Common myeloid progenitor, CD34-positive (primary cell): ENCODE measurements at regions not wholly inside any gene's neighbourhood (a gene's known extent, or its start where the extent isn't known, plus 50 kb on each side); places are given as distances from the start of the nearest gene placed in this dataset.

ENCODE experiments used
- CTCF ChIA-PET: fragments of 350-600 bp; sonication (Branson Sonifier 250); formaldehyde crosslinking; loops from one replicate; lab custom pipeline; 2021; ENCODE audit warnings: antibody characterized with exemption; lab: Charles Lee
- POLR2A ChIA-PET: fragments of 350-600 bp; sonication (Branson Sonifier 250); formaldehyde crosslinking; loops from one replicate; lab custom pipeline; 2021; ENCODE audit warnings: antibody characterized with exemption; lab: Charles Lee
- DNase-seq, 3 donors: peaks; one replicate each; pipeline versions ENCODE4 v3.0.0 to v3.0.0-alpha.2; 2013
- H3K27ac ChIP-seq, 2 experiments: 1 replicate in 1 of 2; 2 replicates in 1 of 2; pipeline ENCODE4 v1.7.0; 2013; ENCODE audit warnings: inconsistent platforms in 2 of 2, low read length in 2 of 2, mild to moderate bottlenecking in 2 of 2, low read depth in 1 of 2, moderate library complexity in 1 of 2; ENCODE audit not compliant: severe bottlenecking in 2 of 2, insufficient read depth in 1 of 2, poor library complexity in 1 of 2
- H3K27me3 ChIP-seq, 5 experiments: replicated peaks in 2 of 5; 1 replicate in 3 of 5; 2 replicates in 2 of 5; pipeline versions ENCODE4 v1.6.1 to v1.7.0; 2013; ENCODE audit warnings: low read length in 4 of 5, mild to moderate bottlenecking in 2 of 5, moderate library complexity in 2 of 5, inconsistent platforms in 1 of 5; ENCODE audit not compliant: insufficient read depth in 5 of 5, control insufficient read depth in 4 of 5
- H3K36me3 ChIP-seq, 4 experiments: 1 replicate in 2 of 4; 2 replicates in 2 of 4; pipeline versions ENCODE4 v1.6.1 to v1.7.0; 2013; ENCODE audit warnings: low read length in 3 of 4, control low read depth in 1 of 4, mild to moderate bottlenecking in 1 of 4; ENCODE audit not compliant: control insufficient read depth in 4 of 4, insufficient read depth in 4 of 4
- H3K4me1 ChIP-seq, 4 experiments: 1 replicate in 3 of 4; 2 replicates in 1 of 4; pipeline versions ENCODE4 v1.6.1 to v1.7.1; 2013; ENCODE audit warnings: low read length in 3 of 4, mild to moderate bottlenecking in 3 of 4, control low read depth in 1 of 4, inconsistent platforms in 1 of 4, moderate library complexity in 1 of 4; ENCODE audit not compliant: control insufficient read depth in 4 of 4, insufficient read depth in 4 of 4; ENCODE audit errors: control extremely low read depth in 1 of 4
- H3K4me3 ChIP-seq, 7 experiments: 1 replicate in 4 of 7; 2 replicates in 3 of 7; pipeline versions ENCODE4 v1.5.1 to v1.7.0; 2013; ENCODE audit warnings: mild to moderate bottlenecking in 7 of 7, low read length in 6 of 7, moderate library complexity in 6 of 7, inconsistent platforms in 2 of 7, low read depth in 2 of 7, control low read depth in 1 of 7; ENCODE audit not compliant: insufficient read depth in 4 of 7, control insufficient read depth in 1 of 7; ENCODE audit errors: extremely low read depth in 1 of 7
- H3K9me3 ChIP-seq, 5 experiments: 1 replicate in 4 of 5; 2 replicates in 1 of 5; pipeline versions ENCODE4 v1.6.1 to v1.7.1; 2013; ENCODE audit warnings: low read length in 4 of 5, mild to moderate bottlenecking in 2 of 5, inconsistent platforms in 1 of 5, low read depth in 1 of 5, moderate library complexity in 1 of 5; ENCODE audit not compliant: control insufficient read depth in 4 of 5, insufficient read depth in 2 of 5; ENCODE audit errors: control extremely low read depth in 1 of 5
- WGBS: methylation state at CpG from one replicate; pipeline ENCODE4 v1.1.5; 2013; ENCODE audit not compliant: insufficient coverage; 5-methylcytosine and 5-hydroxymethylcytosine counted together

- 100% methylated on average over 1 of the region's 2 CpGs for WGBS
- DNase-seq = no peak
- Histone ChIP-seq H3K4me3 (no peak overlapping the region), H3K27me3 (no peaks in the 10 kb centered on the region), H3K27ac (no peak overlapping the region), H3K4me1 (no peaks in the 10 kb centered on the region), H3K36me3 (no peaks in the 10 kb centered on the region), H3K9me3 (peaks cover 0 to 3% (median 0%) of the 10 kb centered on the region in 5 experiments)
- CTCF ChIA-PET = no interaction called here
- POLR2A ChIA-PET = no interaction called here
Measured at GRCh38 chr13:74461011-74461410, 326.8 kb upstream of the KLF12 start.

GRCh38 chr13:74452881-74453280 is 318.7 kb upstream of the KLF12 start:
- Histone ChIP-seq H3K4me3 (no peak overlapping the region), H3K36me3 (no peaks in the 10 kb centered on the region), H3K9me3 (no peaks in the 10 kb centered on the region), H3K27ac (no peak overlapping the region), H3K4me1 (no peaks in the 10 kb centered on the region), H3K27me3 (no peaks in the 10 kb centered on the region)
- CTCF ChIA-PET = no interaction called here
- POLR2A ChIA-PET = no interaction called here
- no peak for DNase-seq
- no CpG with 5 or more reads among the region's 2 CpGs for WGBS

GRCh38 chr13:74452176-74452575 is 318.0 kb upstream of the KLF12 start:
- no peaks in the 10 kb centered on the region for H3K27me3 ChIP-seq
- no peak for DNase-seq
- ChIA-PET POLR2A (no interaction called here), CTCF (no interaction called here)
- H3K36me3 ChIP-seq = no peaks in the 10 kb centered on the region
- no peaks in the 10 kb centered on the region for H3K9me3 ChIP-seq
- H3K27ac ChIP-seq = no peak overlapping the region
- no peak overlapping the region for H3K4me3 ChIP-seq
- no peaks in the 10 kb centered on the region for H3K4me1 ChIP-seq
- WGBS = no CpG with 5 or more reads among the region's 2 CpGs

- H3K27ac ChIP-seq = no peak overlapping the region
- H3K9me3 ChIP-seq = no peaks in the 10 kb centered on the region
- no peaks in the 10 kb centered on the region for H3K27me3 ChIP-seq
- no peaks in the 10 kb centered on the region for H3K4me1 ChIP-seq
- CTCF ChIA-PET = no interaction called here
- no peak overlapping the region for H3K4me3 ChIP-seq
- H3K36me3 ChIP-seq = no peaks in the 10 kb centered on the region
- POLR2A ChIA-PET = no interaction called here
- DNase-seq = no peak
- no CpG with 5 or more reads among the region's 3 CpGs for WGBS
Measured at GRCh38 chr13:74450964-74451363, 316.8 kb upstream of the KLF12 start.

- Histone ChIP-seq H3K27ac (no peak overlapping the region), H3K4me3 (no peak overlapping the region)
- WGBS = 100% methylated on average over 1 of the region's 3 CpGs
Measured at GRCh38 chr13:74450525-74450845, 316.3 kb upstream of the KLF12 start.

GRCh38 chr13:74449811-74450524 is 315.8 kb upstream of the KLF12 start:
- no peak overlapping the region for H3K27ac ChIP-seq
- H3K9me3 ChIP-seq = no peaks in the 10 kb centered on the region
- no peak for DNase-seq
- POLR2A ChIA-PET = no interaction called here
- CTCF ChIA-PET = no interaction called here
- H3K4me1 ChIP-seq = no peaks in the 10 kb centered on the region
- no peaks in the 10 kb centered on the region for H3K27me3 ChIP-seq
- 100% methylated on average over 1 of the region's 2 CpGs for WGBS
- no peaks in the 10 kb centered on the region for H3K36me3 ChIP-seq
- H3K4me3 ChIP-seq = no peak overlapping the region

More at GRCh38 chr13:74450525-74450845, 316.3 kb upstream of the KLF12 start:
- POLR2A ChIA-PET = no interaction called here
- no peak for DNase-seq
- no peaks in the 10 kb centered on the region for H3K27me3 ChIP-seq
- no peaks in the 10 kb centered on the region for H3K4me1 ChIP-seq
- H3K36me3 ChIP-seq = no peaks in the 10 kb centered on the region
- H3K9me3 ChIP-seq = no peaks in the 10 kb centered on the region
- CTCF ChIA-PET = no interaction called here

GRCh38 chr13:74444864-74445479 is 310.8 kb upstream of the KLF12 start:
- Histone ChIP-seq H3K36me3 (no peaks in the 10 kb centered on the region), H3K27me3 (peaks cover 0 to 2% (median 0%) of the 10 kb centered on the region in 5 experiments), H3K27ac (no peak overlapping the region), H3K9me3 (peaks cover 0 to 2% (median 0%) of the 10 kb centered on the region in 5 experiments), H3K4me1 (no peaks in the 10 kb centered on the region), H3K4me3 (no peak overlapping the region)
- ChIA-PET CTCF (interaction anchor here (1.1 kb wide), 2 partner anchors 9 to 12 kb away, joined by 3 read pairs; no protein-coding TSS in a partner anchor), POLR2A (no interaction called here)
- WGBS = no CpG with 5 or more reads among the region's 1 CpG
- DNase-seq = no peak
